ENCODE measurements at regions not wholly inside any gene's neighbourhood (a gene's known extent, or its start where the extent isn't known, plus 50 kb on each side); places are given as distances from the start of the nearest gene placed in this dataset.
"Not testable (repeated sequence)": the region's sequence is repeated elsewhere in the genome, so short reads cannot be mapped to it uniquely, and the experiment has no call there.

- TF ChIP-seq CTCF (IDR thresholded peaks at IDR 0.05); POLR2AphosphoS5 (IDR thresholded peaks at IDR 0.05; ENCODE audit: insufficient read depth in 1 of 2, low read depth in 1 of 2); POLR2A (IDR thresholded peaks at IDR 0.05): not testable (repeated sequence)
Observed at GRCh38 chr15:39523968-39524367, 56.9 kb upstream of the THBS1 start.

Measured in vagina (tissue), 2 donors.